HEK293T (cell line): ENCODE measurements at regions not wholly inside any gene's neighbourhood (a gene's known extent, or its start where the extent isn't known, plus 50 kb on each side); places are given as distances from the start of the nearest gene placed in this dataset.

Experiments used
- ARNT ChIP-seq: fragments of 450-650 bp; IDR thresholded peaks from 2 replicates; pipeline ENCODE4 v1.6.1; 2017; ENCODE audit warnings: mild to moderate bottlenecking
- ZNF384 ChIP-seq: fragments of 450-650 bp; IDR thresholded peaks from 2 replicates; pipeline ENCODE4 v1.6.1; 2016

DNA sequence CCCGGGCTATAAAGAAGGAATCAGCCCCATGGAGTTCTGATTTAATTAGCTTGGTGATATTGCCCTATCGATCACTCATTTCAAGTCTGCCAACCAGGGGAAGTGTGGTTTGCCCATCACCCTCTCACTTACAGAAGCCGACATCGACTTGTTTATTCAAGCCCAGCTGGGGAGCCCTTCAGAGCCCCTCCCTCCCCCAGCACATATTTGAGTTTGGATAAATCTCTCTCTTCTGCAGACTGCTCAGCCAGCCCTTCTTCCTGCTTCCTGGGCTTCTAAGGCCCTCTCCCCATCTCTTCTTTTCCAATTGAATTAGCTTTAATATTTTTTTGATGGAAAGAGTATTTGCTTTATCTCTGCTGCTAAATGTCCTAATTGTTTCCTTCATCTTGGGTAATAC is 299.0 kb downstream of the MIAT start:
- no peak for TF ChIP-seq ZNF384
- TF ChIP-seq ARNT = no peak
